ENCODE measurements at regions not wholly inside any gene's neighbourhood (a gene's known extent, or its start where the extent isn't known, plus 50 kb on each side); places are given as distances from the start of the nearest gene placed in this dataset.

GRCh38 chr16:59124056-59124455, 389.9 kb upstream of the GOT2 start:
- Mint-ChIP-seq H3K4me1 (peaks cover 8% of the 10 kb centered on the region; the same call in 2 of the 3 replicates), H3K36me3 (ENCODE audit: low read depth) (no peaks in the 10 kb centered on the region)
- ATAC-seq = no peak

GRCh38 chr16:59123479-59123878, 389.4 kb upstream of the GOT2 start:
- Histone ChIP-seq H4K20me1 (replicated peaks; ENCODE audit: insufficient read depth) (no peaks in the 10 kb centered on the region), H3K79me2 (replicated peaks; ENCODE audit: insufficient read depth) (no peaks in the 10 kb centered on the region), H3K36me3 (ENCODE audit: insufficient read depth) (no peaks in the 10 kb centered on the region), H2AFZ (no peak overlapping the region), H3K4me3 (no peak overlapping the region), H3K4me1 (ENCODE audit: insufficient read depth) (peaks cover 4% of the 10 kb centered on the region; the same call in 1 of the 2 replicates), H3K27ac (ENCODE audit: low read depth) (no peak overlapping the region), H3K4me2 (no peak overlapping the region), H3K9me2 (ENCODE audit: insufficient read depth) (no peaks in the 10 kb centered on the region), H3K27me3 (ENCODE audit: insufficient read depth) (no peaks in the 10 kb centered on the region), H3F3A (replicated peaks; ENCODE audit: low read depth) (no peaks in the 10 kb centered on the region)
- Mint-ChIP-seq H3K4me1 (peaks cover 8% of the 10 kb centered on the region; the same call in 2 of the 3 replicates), H3K27ac (no peak overlapping the region), H3K9me3 (peaks cover 4% of the 10 kb centered on the region; the same call in 1 of the 3 replicates), H3K4me3 (no peak overlapping the region), H3K27me3 (ENCODE audit: insufficient read depth, low read depth, poor library complexity) (peaks cover 3% of the 10 kb centered on the region), H3K36me3 (ENCODE audit: low read depth) (no peaks in the 10 kb centered on the region)
- ATAC-seq (no peak), DNase-seq (ENCODE audit: low spot score) (no peak)
- TF ChIP-seq EZH2 (IDR thresholded peaks at IDR 0.05; ENCODE audit: low read depth, unreplicated experiment) (no peak), NANOG (IDR thresholded peaks at IDR 0.05; ENCODE audit: borderline replicate concordance) (no peak), CTCF (conservative IDR thresholded peaks at IDR 0.05; ENCODE audit: low read depth in 2 of 2) (no peak), REST (IDR thresholded peaks at IDR 0.05; ENCODE audit: unreplicated experiment) (no peak), JUNB (IDR thresholded peaks at IDR 0.05; ENCODE audit: unreplicated experiment) (no peak), ZNF462 (CRISPR knock-in tag; IDR thresholded peaks at IDR 0.05) (no peak)

More at GRCh38 chr16:59124056-59124455, 389.9 kb upstream of the GOT2 start:
- Histone ChIP-seq H3K79me2 (replicated peaks; ENCODE audit: insufficient read depth) (no peaks in the 10 kb centered on the region), H3K4me2 (no peak overlapping the region), H2AFZ (no peak overlapping the region), H3K4me1 (ENCODE audit: insufficient read depth) (peaks cover 4% of the 10 kb centered on the region; the same call in 1 of the 2 replicates), H3K27me3 (ENCODE audit: insufficient read depth) (no peaks in the 10 kb centered on the region), H3F3A (replicated peaks; ENCODE audit: low read depth) (no peaks in the 10 kb centered on the region), H3K4me3 (no peak overlapping the region), H3K9me2 (ENCODE audit: insufficient read depth) (no peaks in the 10 kb centered on the region), H3K27ac (ENCODE audit: low read depth) (no peak overlapping the region), H3K36me3 (ENCODE audit: insufficient read depth) (no peaks in the 10 kb centered on the region), H4K20me1 (replicated peaks; ENCODE audit: insufficient read depth) (no peaks in the 10 kb centered on the region)
- H3K4me3 Mint-ChIP-seq = no peak overlapping the region
- H3K9me3 Mint-ChIP-seq = peaks cover 4% of the 10 kb centered on the region; the same call in 1 of the 3 replicates
- H3K27ac Mint-ChIP-seq = no peak overlapping the region
- peaks cover 3% of the 10 kb centered on the region for H3K27me3 Mint-ChIP-seq (ENCODE audit: insufficient read depth, low read depth, poor library complexity)
- TF ChIP-seq ZNF331 (CRISPR knock-in tag; IDR thresholded peaks at IDR 0.05; ENCODE audit: low read depth) (no peak), ETS1 (IDR thresholded peaks at IDR 0.05) (no peak)
- no peak for DNase-seq (ENCODE audit: low spot score)
